A549 (cell line): ENCODE measurements at regions not wholly inside any gene's neighbourhood (a gene's known extent, or its start where the extent isn't known, plus 50 kb on each side); places are given as distances from the start of the nearest gene placed in this dataset.

Experiments used
- CTCF ChIP-seq: fragments of >200 bp; sonication (Bioruptor Twin); formaldehyde crosslinking; IDR thresholded peaks from 3 replicates; pipeline ENCODE4 v1.5.1; 2016
- MAZ ChIP-seq: fragments of 150-350 bp; IDR thresholded peaks from 2 replicates; pipeline ENCODE4 v1.6.1; 2014; ENCODE audit warnings: antibody characterized with exemption, low read depth, low read length, borderline replicate concordance
- NFE2L2 ChIP-seq: fragments of 150-350 bp; conservative IDR thresholded peaks from 2 replicates; pipeline ENCODE4 v1.6.1; 2014; ENCODE audit warnings: low read length
- RCOR1 ChIP-seq: fragments of 150-350 bp; IDR thresholded peaks from 2 replicates; pipeline ENCODE4 v1.6.1; 2014; ENCODE audit warnings: antibody characterized with exemption, low read length, low read depth
- TF ChIP-seq, protein P1 (sequence below): IDR thresholded peaks from 2 replicates; pipeline ENCODE4 v1.6.1; 2012; ENCODE audit warnings: low read depth, borderline replicate concordance

DNA sequence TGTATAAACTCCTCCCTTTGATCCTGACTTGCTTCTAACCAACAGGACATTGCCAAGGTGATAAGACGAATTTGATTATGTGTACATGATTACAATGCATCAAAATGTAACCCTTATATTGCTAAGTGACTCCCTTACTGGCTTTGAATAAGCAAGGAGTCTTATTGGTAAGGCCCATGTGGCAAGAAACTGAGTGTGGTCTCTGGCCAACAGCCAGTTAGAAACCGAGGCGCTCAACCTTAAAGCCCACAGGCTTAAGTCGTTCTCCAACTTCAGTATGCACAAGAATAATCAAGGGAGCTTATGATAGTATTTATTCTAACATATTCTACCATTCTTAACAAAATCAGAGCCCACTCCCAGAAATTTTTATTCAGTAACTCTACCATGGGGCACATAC, 374.2 kb upstream of the F9 start:
- TF ChIP-seq, protein P1, sequence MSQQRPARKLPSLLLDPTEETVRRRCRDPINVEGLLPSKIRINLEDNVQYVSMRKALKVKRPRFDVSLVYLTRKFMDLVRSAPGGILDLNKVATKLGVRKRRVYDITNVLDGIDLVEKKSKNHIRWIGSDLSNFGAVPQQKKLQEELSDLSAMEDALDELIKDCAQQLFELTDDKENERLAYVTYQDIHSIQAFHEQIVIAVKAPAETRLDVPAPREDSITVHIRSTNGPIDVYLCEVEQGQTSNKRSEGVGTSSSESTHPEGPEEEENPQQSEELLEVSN, result no peak
- TF ChIP-seq MAZ (no peak), CTCF (no peak), NFE2L2 (no peak), RCOR1 (no peak)
